SK-N-SH treated with all-trans-retinoic acid at 6 μM for 48 hours (cell line): ENCODE measurements at regions not wholly inside any gene's neighbourhood (a gene's known extent, or its start where the extent isn't known, plus 50 kb on each side); places are given as distances from the start of the nearest gene placed in this dataset.

Experiments used
- ATAC-seq: fragments of 200-7000 bp; cut with Tn5 transposase; 3 replicates; pipeline ENCODE4 v1.9.1; 2020; ENCODE audit warnings: mild to moderate bottlenecking, moderate library complexity
- ARNTL ChIP-seq: fragments of 450-650 bp; formaldehyde crosslinking; IDR thresholded peaks from 2 replicates; pipeline ENCODE4 v1.5.0; 2020; ENCODE audit warnings: low read depth, mild to moderate bottlenecking, moderate library complexity, borderline replicate concordance
- BACH2 ChIP-seq: fragments of 250-450 bp; sonication (Bioruptor Pico); IDR thresholded peaks from 2 replicates; pipeline ENCODE4 v1.9.0; 2021; ENCODE audit warnings: mild to moderate bottlenecking, borderline replicate concordance
- CREB5 ChIP-seq: fragments of 250-450 bp; sonication (Bioruptor Pico); IDR thresholded peaks from 2 replicates; pipeline ENCODE4 v1.5.1; 2020; ENCODE audit warnings: low read depth, mild to moderate bottlenecking, moderate library complexity
- CSDC2 ChIP-seq: fragments of 250-450 bp; sonication (Bioruptor Pico); IDR thresholded peaks from 2 replicates; pipeline ENCODE4 v1.5.0; 2020; ENCODE audit warnings: mild to moderate bottlenecking, moderate library complexity
- CSRNP3 ChIP-seq: fragments of 250-450 bp; sonication (Bioruptor Pico); IDR thresholded peaks from 2 replicates; pipeline ENCODE4 v1.5.1; 2021; ENCODE audit warnings: mild to moderate bottlenecking, moderate library complexity
- ESRRG ChIP-seq: fragments of 250-450 bp; sonication (Bioruptor Pico); IDR thresholded peaks from 2 replicates; pipeline ENCODE4 v1.6.1; 2021; ENCODE audit warnings: mild to moderate bottlenecking
- GLIS3 ChIP-seq: fragments of 250-450 bp; sonication (Bioruptor Pico); IDR thresholded peaks from 2 replicates; pipeline ENCODE4 v1.5.0; 2020; ENCODE audit warnings: mild to moderate bottlenecking, moderate library complexity
- ISL1 ChIP-seq: fragments of 250-450 bp; sonication (Bioruptor Pico); IDR thresholded peaks from 2 replicates; pipeline ENCODE4 v2.1.2; 2022; ENCODE audit warnings: mild to moderate bottlenecking, moderate library complexity
- OSR1 ChIP-seq: fragments of 250-450 bp; sonication (Bioruptor Pico); IDR thresholded peaks from 2 replicates; pipeline ENCODE4 v1.8.0; 2022; ENCODE audit warnings: moderate library complexity, mild to moderate bottlenecking, inconsistent platforms
- POU6F1 ChIP-seq: fragments of 250-450 bp; sonication (Bioruptor Pico); IDR thresholded peaks from 2 replicates; pipeline ENCODE4 v1.8.0; 2021; ENCODE audit warnings: low read depth, mild to moderate bottlenecking, moderate library complexity, borderline replicate concordance
- PPARA ChIP-seq: fragments of 250-450 bp; sonication (Bioruptor Pico); IDR thresholded peaks from 2 replicates; pipeline ENCODE4 v1.5.0; 2020; ENCODE audit warnings: mild to moderate bottlenecking, borderline replicate concordance
- RARB ChIP-seq: fragments of 250-450 bp; sonication (Bioruptor Pico); IDR thresholded peaks from 2 replicates; pipeline ENCODE4 v1.8.0; 2021; ENCODE audit warnings: mild to moderate bottlenecking, moderate library complexity
- SNAI2 ChIP-seq: fragments of 250-450 bp; sonication (Bioruptor Pico); IDR thresholded peaks from 2 replicates; pipeline ENCODE4 v1.5.0; 2020; ENCODE audit warnings: mild to moderate bottlenecking, moderate library complexity
- TCF4 ChIP-seq: fragments of 250-450 bp; sonication (Bioruptor Pico); IDR thresholded peaks from 2 replicates; pipeline ENCODE4 v1.8.0; 2021; ENCODE audit warnings: mild to moderate bottlenecking, moderate library complexity, borderline replicate concordance
- TOX ChIP-seq: fragments of 250-450 bp; sonication (Bioruptor Pico); IDR thresholded peaks from 2 replicates; pipeline ENCODE4 v1.8.0; 2021; ENCODE audit warnings: mild to moderate bottlenecking, moderate library complexity, borderline replicate concordance
- TSHZ2 ChIP-seq: fragments of 250-450 bp; sonication (Bioruptor Pico); IDR thresholded peaks from 2 replicates; pipeline ENCODE4 v1.5.0; 2020; ENCODE audit warnings: mild to moderate bottlenecking, moderate library complexity
- ZC3H10 ChIP-seq: fragments of 250-450 bp; sonication (Bioruptor Pico); IDR thresholded peaks from 2 replicates; pipeline ENCODE4 v1.5.1; 2021; ENCODE audit warnings: mild to moderate bottlenecking, moderate library complexity
- ZFP3 ChIP-seq: fragments of 250-450 bp; sonication (Bioruptor Pico); IDR thresholded peaks from 2 replicates; pipeline ENCODE4 v1.5.0; 2020; ENCODE audit warnings: mild to moderate bottlenecking, moderate library complexity
- ZFP30 ChIP-seq: fragments of 450-650 bp; formaldehyde crosslinking; IDR thresholded peaks from 2 replicates; pipeline ENCODE4 v1.5.0; 2022; ENCODE audit warnings: mild to moderate bottlenecking, moderate library complexity
- ZNF565 ChIP-seq: fragments of 450-650 bp; formaldehyde crosslinking; conservative IDR thresholded peaks from 2 replicates; pipeline ENCODE4 v1.5.0; 2020; ENCODE audit warnings: low read depth, mild to moderate bottlenecking, moderate library complexity
- ZNF70 ChIP-seq: fragments of 450-650 bp; formaldehyde crosslinking; IDR thresholded peaks from 2 replicates; pipeline ENCODE4 v1.5.0; 2020; ENCODE audit warnings: mild to moderate bottlenecking, moderate library complexity
- ZNF8 ChIP-seq: fragments of 450-650 bp; formaldehyde crosslinking; IDR thresholded peaks from 2 replicates; pipeline ENCODE4 v1.5.0; 2020; ENCODE audit warnings: mild to moderate bottlenecking, moderate library complexity

- no peak for TF ChIP-seq ZC3H10 (CRISPR knock-in tag)
- TF ChIP-seq OSR1 (CRISPR knock-in tag), result no peak
- no peak for TF ChIP-seq ZFP3
- no peak for TF ChIP-seq ZFP30 (CRISPR knock-in tag)
- no peak for TF ChIP-seq GLIS3 (CRISPR knock-in tag)
- no peak for TF ChIP-seq ARNTL (CRISPR knock-in tag)
- TF ChIP-seq TCF4 (CRISPR knock-in tag), result no peak
- no peak for TF ChIP-seq TOX
- no peak for TF ChIP-seq PPARA (CRISPR knock-in tag)
- no peak for TF ChIP-seq CSDC2 (CRISPR knock-in tag)
- no peak for TF ChIP-seq CREB5 (CRISPR knock-in tag)
- TF ChIP-seq ESRRG (CRISPR knock-in tag), result no peak
- no peak for TF ChIP-seq SNAI2 (CRISPR knock-in tag)
- no peak for ATAC-seq
Observed at GRCh38 chr6:40020166-40020565, 85.9 kb upstream of the MOCS1 start.

GRCh38 chr6:40015530-40015929, 81.3 kb upstream of the MOCS1 start:
- no peak for ATAC-seq
- no peak for TF ChIP-seq SNAI2 (CRISPR knock-in tag)
- TF ChIP-seq CSRNP3, result no peak
- no peak for TF ChIP-seq ZNF565 (CRISPR knock-in tag)
- TF ChIP-seq TCF4 (CRISPR knock-in tag), result no peak
- no peak for TF ChIP-seq ZFP30 (CRISPR knock-in tag)
- no peak for TF ChIP-seq ZNF8 (CRISPR knock-in tag)
- no peak for TF ChIP-seq OSR1 (CRISPR knock-in tag)
- TF ChIP-seq POU6F1 (CRISPR knock-in tag), result no peak
- TF ChIP-seq RARB (CRISPR knock-in tag), result no peak
- no peak for TF ChIP-seq ISL1 (CRISPR knock-in tag)
- TF ChIP-seq CREB5 (CRISPR knock-in tag), result no peak
- TF ChIP-seq ZFP3, result no peak
- TF ChIP-seq BACH2, result no peak
- no peak for TF ChIP-seq ZNF70
- no peak for TF ChIP-seq GLIS3 (CRISPR knock-in tag)
- no peak for TF ChIP-seq TSHZ2 (CRISPR knock-in tag)

GRCh38 chr6:40011844-40012243, 77.6 kb upstream of the MOCS1 start:
- no peak for ATAC-seq
- TF ChIP-seq GLIS3 (CRISPR knock-in tag) (no peak), ZNF8 (CRISPR knock-in tag) (no peak), ZNF565 (CRISPR knock-in tag) (no peak), ISL1 (CRISPR knock-in tag) (no peak), CSRNP3 (no peak), ZC3H10 (CRISPR knock-in tag) (no peak), ZFP30 (CRISPR knock-in tag) (no peak), POU6F1 (CRISPR knock-in tag) (no peak), RARB (CRISPR knock-in tag) (no peak), CREB5 (CRISPR knock-in tag) (no peak), SNAI2 (CRISPR knock-in tag) (no peak)
